Activated T-cell treated with anti-CD3 and anti-CD28 coated beads for 48 hours (primary cell): ENCODE measurements at regions not wholly inside any gene's neighbourhood (a gene's known extent, or its start where the extent isn't known, plus 50 kb on each side); places are given as distances from the start of the nearest gene placed in this dataset.
"Not testable (repeated sequence)": the region's sequence is repeated elsewhere in the genome, so short reads cannot be mapped to it uniquely, and the experiment has no call there.

Source experiments
- DNase-seq: peaks from one replicate; pipeline ENCODE4 v3.0.0-alpha.2; 2020; ENCODE audit warnings: low read depth

GRCh38 chr13:108003626-108004025 is 211.7 kb downstream of the LIG4 start:
- DNase-seq, result no peak

DNA sequence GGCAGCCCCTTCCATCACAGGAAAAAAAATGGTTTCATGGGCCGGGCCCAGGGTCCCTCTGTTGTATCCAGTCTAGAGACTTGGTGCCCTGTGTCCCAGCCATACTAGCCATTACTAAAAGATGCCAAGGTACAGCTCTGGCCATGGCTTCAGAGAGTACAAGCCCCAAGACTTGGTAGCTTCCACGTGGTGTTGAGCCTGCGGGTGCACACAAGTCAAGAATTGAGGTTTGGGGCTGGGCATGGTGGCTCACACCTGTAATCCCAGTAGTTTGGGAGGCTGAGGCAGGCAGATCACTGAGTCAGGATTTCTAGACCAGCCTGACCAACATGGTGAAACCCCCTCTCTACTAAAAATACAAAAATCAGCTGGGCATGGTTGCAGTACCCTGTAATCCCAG is 214.3 kb downstream of the LIG4 start:
- DNase-seq, result no peak

GRCh38 chr13:107999751-108000150 is 215.6 kb downstream of the LIG4 start:
- DNase-seq, result no peak

- no peak for DNase-seq
Observed at GRCh38 chr13:107994137-107994536, 221.2 kb downstream of the LIG4 start.

DNA sequence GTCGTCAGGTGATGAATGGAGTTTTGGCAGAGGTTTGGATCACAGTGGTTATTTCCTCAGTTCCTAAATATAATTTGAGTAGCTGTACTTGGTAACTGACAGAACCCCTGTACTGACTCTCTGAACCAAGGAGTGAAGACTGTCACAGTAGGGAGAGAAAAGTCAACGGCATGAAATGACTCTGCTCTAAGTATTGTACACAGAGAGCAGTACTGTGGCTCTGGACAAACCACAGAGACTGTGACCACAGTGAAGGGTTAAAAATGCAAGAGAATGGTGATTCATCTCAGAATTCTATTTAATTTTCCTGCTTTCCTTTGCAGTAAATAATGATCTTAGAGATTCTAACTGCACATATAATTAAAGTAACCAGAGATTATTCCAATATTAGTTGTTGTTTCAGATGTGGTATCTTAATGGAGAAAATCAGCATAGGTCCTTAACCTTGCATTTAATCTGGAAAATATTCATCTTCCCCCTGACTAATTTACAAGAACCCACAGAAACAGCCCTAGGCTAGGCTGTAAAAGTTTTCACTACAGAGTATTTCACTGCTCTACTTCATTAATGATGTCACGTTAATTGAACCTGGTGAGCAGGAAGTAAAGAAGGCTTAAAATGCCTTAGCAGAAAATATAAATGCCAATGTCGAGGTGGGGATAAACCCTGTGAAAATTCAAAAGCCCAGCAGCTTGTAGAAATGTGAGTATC is 221.9 kb downstream of the LIG4 start:
- no peak for DNase-seq

DNA sequence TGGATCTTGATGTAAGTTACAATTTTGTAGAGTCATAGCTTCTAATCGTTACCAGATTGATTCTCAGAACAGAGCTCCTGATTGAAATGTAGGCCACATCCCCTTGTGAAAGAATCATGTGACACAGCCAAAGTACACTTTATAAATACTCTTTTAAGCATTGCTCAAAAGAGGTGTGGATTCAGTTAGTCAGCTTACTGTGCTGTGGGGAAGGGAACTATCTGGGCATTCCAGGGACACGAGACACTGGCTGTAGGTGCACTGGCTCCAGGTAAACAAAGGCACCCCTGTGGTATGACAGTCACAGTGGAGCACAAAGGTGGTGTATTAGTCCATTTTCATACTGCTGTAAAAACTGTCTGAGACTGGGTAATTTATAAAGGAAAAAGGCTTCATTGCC is 222.8 kb downstream of the LIG4 start:
- no peak for DNase-seq

GRCh38 chr13:107977071-107977574 is 238.2 kb downstream of the LIG4 start:
- no peak for DNase-seq

DNA sequence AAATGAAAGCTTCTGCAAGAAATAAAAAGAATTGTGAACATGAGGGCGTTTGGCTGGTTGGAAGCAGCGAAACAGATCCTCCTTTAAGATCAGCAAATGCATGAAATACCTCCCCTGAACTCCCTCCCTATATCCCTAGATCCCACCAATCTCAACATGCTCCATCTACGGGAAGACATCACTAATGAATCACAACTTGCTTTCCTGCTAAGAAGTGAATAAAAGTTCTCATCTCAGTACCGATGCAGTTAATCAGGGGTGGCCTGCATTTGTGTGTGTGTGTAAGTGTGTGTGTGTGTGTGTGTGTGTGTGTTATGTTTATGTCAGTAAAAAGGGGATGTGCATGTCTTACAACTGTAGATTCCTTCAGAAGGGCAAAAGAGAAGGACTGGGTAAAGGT is 238.7 kb downstream of the LIG4 start:
- DNase-seq, result no peak

DNA sequence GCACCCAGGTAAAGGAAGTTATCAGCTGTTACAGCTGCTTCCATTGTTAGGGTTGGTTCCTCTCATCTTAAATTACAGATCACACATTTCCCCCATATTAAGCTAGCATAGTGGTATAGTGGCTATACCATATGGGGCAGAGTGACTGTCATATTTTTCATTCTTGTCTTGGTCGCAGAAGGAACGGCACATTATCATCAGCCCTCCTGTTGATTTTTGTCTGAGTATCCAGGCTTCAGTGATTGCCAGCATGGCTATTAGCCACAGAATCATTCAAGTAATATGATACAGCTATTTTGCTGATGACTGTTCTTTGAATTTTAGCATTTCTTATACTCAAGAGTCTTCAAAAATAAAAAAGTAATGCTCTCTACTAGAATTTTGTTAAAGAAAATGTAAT is 240.9 kb downstream of the LIG4 start:
- DNase-seq, result no peak

DNA sequence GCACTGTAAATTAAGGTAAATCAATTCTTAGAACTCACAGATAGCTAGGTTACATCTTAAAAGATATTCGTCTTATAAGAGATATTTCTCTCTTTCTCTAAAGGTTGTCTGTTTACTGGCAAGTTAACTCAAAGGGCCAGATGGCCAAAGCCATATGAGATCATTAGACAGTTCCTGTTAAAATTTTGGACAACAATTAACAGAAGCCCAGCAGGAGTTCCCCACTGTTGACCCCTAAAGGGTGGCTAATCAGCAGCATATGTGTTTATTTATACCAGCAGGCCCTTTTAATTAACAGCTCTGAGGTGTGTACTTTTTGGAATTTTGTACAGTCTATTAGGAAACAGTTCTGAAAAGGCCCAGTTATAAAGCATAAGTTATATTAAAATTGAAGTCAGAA is 245.8 kb downstream of the LIG4 start:
- DNase-seq, result no peak

DNA sequence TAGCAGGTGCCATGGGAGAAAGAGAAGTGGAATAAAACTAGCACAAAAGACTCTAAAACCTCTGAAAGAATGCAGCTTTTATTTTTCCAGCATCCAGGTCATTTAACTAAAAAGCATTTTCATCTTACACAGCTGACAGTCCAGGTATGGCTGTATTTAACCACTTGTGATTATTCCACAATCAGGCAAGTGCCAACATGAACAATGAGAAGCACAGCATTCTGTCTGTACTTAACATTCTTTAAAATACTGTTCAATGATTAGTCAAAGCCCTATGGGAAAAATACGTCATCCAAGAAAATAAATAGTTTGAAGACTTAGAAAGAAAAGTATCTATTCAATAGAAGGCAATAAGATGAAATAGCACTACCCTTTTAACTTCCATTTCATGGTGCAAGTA is 246.9 kb downstream of the LIG4 start:
- no peak for DNase-seq

DNA sequence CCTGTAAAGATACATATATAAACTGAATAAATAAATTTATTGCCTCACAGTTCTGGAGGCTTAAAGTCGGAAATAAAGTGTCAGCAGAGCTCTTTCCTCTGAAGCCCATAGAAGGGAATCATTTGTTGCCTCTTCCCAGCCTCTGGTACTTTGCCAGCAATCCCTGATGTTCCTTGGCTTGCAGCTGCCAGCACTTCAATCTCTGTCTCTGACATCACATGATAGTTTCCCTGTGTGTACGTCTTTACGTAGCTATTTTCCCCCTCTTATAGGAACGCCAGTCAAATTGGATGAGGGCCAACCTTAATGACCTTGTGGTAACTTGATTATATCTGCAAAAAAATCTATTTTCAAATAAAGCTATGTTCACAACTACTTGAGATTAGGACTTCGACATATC is 250.9 kb downstream of the LIG4 start:
- no peak for DNase-seq

DNA sequence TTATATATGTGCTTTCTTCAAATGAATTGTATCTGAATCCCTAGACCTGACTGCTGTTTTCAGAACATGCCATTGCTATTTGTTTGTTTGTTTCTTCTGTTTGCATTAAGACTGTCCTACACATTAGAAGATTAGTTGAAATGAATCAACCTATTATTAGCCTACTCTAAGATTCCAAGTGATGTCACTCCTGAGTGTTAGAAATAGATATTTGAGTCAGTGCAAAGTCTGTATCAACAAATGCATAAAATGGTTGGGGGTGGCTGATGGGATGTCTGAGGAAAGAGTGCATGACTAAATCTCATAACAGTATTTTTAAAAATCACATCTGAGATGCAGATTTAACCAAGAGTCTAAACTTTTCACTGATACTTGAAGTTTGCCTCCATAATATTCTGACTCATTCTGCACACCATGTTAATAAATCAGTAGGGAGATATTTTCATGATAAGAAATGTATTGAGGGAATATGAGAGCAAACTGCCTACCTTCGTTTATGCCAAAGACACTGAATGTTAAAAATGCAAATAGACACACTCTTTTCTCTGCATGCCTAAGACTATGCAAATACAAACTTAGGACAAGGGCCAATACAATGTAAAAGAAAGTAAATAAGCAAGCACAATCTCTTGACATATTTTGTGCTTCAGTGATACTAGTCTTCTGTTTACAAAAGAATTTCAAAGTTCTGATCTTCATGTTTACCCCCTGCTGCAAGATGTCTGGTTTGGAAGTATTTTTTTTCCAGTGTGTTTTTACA is 253.3 kb downstream of the LIG4 start:
- DNase-seq, result no peak

GRCh38 chr13:107960301-107960700 is 255.0 kb downstream of the LIG4 start:
- DNase-seq, result no peak

GRCh38 chr13:107956889-107957288 is 258.4 kb downstream of the LIG4 start:
- DNase-seq, result no peak

DNA sequence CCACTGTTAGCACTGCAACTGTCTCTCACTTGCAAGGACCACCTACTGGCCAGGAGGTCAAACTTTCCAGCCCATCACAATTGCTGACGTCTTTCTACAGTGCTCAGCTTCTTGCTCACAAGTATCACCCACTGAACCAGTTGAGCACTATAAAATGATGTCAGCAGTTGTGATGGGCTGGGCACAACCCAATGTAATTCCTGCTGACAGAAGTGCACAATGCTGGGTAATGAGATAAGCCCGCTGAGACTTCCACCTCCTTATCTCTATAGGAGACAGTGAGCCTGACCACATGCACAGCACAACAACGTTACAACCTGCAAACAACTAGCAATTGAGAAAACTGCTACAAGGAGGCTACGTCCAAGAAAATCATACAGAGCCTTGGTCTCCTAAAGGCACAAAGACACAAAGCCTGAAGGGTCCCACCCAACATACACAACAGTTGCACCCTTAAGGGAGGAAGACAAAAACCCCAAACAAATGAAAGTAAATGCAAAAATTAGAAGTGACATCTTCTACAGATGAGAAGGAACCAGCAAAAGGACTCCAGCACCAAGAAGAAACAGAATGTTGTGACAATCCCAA is 273.2 kb downstream of the LIG4 start:
- no peak for DNase-seq

GRCh38 chr13:107941345-107942029 is 273.8 kb downstream of the LIG4 start:
- no peak for DNase-seq

DNA sequence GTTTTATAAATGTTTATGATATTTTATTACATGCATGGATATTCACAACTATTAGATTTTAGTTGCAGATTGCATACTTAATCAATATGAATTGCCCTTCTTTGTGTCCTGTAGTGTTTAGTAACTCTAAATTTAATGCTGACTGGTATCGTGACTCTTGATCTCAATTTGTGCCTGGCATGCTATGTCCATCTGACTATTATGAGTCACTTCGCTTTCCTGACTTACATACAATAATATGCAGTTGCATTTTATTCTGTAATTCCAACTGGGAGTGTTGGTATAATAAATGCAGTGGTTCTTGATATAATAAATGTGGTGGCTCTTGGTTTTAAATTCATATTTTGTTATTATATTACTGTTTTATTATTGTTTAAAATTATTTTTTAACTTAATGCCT is 277.5 kb downstream of the LIG4 start:
- no peak for DNase-seq

DNA sequence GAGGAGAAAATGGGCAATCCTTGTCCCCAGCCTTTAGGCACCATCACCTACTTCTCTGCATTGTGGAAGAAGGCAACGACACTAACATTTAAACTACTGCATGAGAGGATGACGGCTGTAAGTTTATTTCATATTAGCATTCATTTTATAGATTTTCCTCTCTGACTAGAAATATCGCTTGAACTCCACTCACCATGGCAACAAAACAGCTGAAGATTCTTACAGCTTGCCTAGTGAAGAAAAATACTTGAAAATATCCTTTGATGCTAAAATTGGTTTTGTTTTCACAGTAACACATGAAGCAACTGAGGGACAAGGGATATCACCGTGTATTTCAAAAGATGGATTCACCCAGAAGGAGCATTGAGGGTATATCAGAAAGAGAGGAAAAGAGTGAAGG is 284.3 kb downstream of the LIG4 start:
- DNase-seq, result no peak

DNA sequence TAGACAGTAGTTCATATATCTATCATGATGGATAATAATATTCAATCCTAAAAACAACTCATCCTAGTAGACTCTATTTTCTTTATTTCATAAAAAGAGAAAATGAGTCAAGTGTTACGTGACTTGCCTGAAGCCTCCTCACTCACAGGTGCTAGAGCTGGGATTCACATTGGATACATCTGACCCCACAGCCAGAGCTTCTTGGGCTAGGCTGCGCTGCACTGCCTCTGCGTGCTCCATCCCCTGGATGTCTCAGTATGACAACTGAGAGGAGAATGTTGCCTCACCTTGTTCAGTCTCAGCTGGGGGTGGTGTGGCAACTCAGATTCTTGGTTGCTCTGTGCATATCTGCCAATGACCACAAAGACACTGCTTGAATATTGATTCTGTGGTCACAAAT is 286.6 kb downstream of the LIG4 start:
- DNase-seq, result no peak

DNA sequence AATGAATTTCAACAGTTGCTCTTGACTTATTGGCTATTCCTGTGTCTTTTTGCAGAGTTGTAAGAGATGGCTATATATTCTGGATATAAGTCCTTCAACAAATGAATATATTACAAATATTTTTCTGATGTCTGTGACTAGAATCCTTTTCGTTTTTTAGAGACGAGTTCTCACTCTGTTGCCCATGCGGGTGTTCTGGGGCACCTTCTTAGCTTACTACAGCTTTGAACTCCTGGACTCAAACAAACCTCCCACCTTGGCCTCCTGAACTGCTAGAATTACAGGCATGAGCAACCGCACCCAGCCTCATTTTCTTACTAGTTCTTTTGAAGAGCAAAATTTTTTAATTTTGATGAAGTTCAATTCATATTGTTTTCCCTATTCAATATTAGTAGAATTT is 287.8 kb downstream of the LIG4 start:
- no peak for DNase-seq

GRCh38 chr13:107926515-107926914 is 288.8 kb downstream of the LIG4 start:
- not testable (repeated sequence) for DNase-seq

DNA sequence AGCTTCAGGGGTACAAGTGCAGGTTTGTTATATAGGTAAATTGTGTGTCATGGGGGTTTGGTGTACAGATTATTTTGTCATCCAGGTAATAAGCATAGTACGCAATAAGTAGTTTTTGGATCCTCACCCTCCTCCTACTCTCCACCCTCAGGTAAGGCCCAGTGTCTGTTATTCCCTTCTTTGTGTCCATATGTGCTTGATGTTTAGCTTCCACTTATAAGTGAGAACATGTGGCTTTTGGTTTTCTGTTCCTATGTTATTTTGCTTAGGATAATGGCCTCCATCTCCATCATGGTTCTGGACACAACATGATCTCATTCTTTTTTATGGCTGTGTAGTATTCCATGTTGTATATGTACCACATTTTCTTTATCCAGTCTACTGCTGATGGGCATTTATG is 298.4 kb downstream of the LIG4 start:
- not testable (repeated sequence) for DNase-seq
